Vagina (tissue), 2 donors: ENCODE measurements at regions not wholly inside any gene's neighbourhood (a gene's known extent, or its start where the extent isn't known, plus 50 kb on each side); places are given as distances from the start of the nearest gene placed in this dataset.

Source experiments
- CTCF ChIP-seq, 3 experiments: fragments of 450-650 bp in 2 of 3; fragments of 200-600 bp in 1 of 3; sonication (generic) in 1 of 3; IDR thresholded peaks; one replicate each; pipeline ENCODE4 v1.5.1; 2017 to 2019; ENCODE audit warnings: antibody characterized with exemption in 3 of 3, mild to moderate bottlenecking in 2 of 3, moderate library complexity in 2 of 3
- POLR2A ChIP-seq, 2 donors: fragments of 450-650 bp; IDR thresholded peaks; one replicate each; pipeline ENCODE4 v1.6.1; 2017; ENCODE audit warnings: antibody characterized with exemption in 2 of 2, mild to moderate bottlenecking in 2 of 2, moderate library complexity in 2 of 2
- POLR2AphosphoS5 ChIP-seq, 2 donors: sonication (generic); formaldehyde crosslinking; IDR thresholded peaks; one replicate each; pipeline ENCODE4 v1.9.0; 2017; ENCODE audit warnings: antibody characterized with exemption in 2 of 2, mild to moderate bottlenecking in 2 of 2, low read depth in 1 of 2; ENCODE audit not compliant: insufficient read depth in 1 of 2

GRCh38 chr1:96079581-96079980, 642.0 kb upstream of the PTBP2 start:
- TF ChIP-seq CTCF (IDR thresholded peaks at IDR 0.05), result no peak
- no peak for TF ChIP-seq POLR2A (IDR thresholded peaks at IDR 0.05)
- no peak for TF ChIP-seq POLR2AphosphoS5 (IDR thresholded peaks at IDR 0.05; ENCODE audit: insufficient read depth in 1 of 2, low read depth in 1 of 2)
